CD4-positive, alpha-beta T cell treated with Interleukin-15 for 4 hours (primary cell): ENCODE measurements at regions not wholly inside any gene's neighbourhood (a gene's known extent, or its start where the extent isn't known, plus 50 kb on each side); places are given as distances from the start of the nearest gene placed in this dataset.

Experiments
- DNase-seq: peaks from one replicate; pipeline ENCODE4 v3.0.0-alpha.2; 2020; ENCODE audit warnings: low spot score

GRCh38 chr5:158644301-158644700, 455.4 kb downstream of the EBF1 start:
- DNase-seq = no peak

GRCh38 chr5:158643840-158644239, 455.9 kb downstream of the EBF1 start:
- no peak for DNase-seq

GRCh38 chr5:158642879-158643278, 456.8 kb downstream of the EBF1 start:
- no peak for DNase-seq

GRCh38 chr5:158641016-158641415, 458.7 kb downstream of the EBF1 start:
- no peak for DNase-seq

- DNase-seq = no peak
Measured at GRCh38 chr5:158640593-158640980, 459.1 kb downstream of the EBF1 start.

GRCh38 chr5:158639881-158640592, 459.7 kb downstream of the EBF1 start:
- DNase-seq = no peak

- no peak for DNase-seq
Measured at GRCh38 chr5:158638396-158638795, 461.3 kb downstream of the EBF1 start.

DNA sequence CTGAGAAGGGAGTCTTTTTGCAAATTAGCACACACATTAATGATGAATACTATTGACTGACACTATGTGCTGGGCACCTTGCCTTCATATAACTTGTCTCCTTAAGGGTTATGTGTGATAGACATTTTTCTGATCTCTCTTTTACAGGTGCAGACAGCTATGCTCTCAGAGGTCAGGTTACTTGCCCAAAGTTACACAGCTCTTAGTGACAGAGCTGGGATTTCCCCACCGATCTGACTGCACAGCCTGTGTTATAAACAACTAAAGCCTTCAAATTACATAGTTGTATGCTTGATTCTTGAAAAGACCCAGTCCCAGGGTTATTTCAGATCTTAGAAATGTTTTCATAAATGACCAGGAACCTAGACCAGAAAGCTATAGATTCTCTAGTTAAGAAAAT, 462.7 kb downstream of the EBF1 start:
- DNase-seq = no peak

GRCh38 chr5:158635565-158635964, 464.2 kb downstream of the EBF1 start:
- no peak for DNase-seq

DNA sequence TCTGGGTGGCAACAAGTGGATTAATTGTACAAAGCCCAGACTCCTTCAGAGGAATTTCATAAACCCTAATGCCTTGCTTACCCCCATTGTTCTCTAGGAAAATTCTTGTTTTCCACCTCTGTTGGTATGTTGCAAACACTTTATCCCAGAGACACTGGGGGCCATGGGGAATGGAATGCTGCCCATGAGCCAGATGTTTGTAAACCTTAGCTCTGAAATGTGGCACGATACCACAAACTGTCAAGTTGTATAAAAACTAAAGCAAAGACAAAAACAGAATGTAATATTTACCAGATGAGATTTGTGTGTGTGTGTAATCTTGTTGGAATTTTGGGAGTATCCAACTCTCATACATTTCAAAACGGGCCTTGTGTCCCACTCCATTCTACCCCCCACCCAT, 465.0 kb downstream of the EBF1 start:
- no peak for DNase-seq

- DNase-seq = no peak
Measured at GRCh38 chr5:158629591-158630312, 470.0 kb downstream of the EBF1 start.

DNA sequence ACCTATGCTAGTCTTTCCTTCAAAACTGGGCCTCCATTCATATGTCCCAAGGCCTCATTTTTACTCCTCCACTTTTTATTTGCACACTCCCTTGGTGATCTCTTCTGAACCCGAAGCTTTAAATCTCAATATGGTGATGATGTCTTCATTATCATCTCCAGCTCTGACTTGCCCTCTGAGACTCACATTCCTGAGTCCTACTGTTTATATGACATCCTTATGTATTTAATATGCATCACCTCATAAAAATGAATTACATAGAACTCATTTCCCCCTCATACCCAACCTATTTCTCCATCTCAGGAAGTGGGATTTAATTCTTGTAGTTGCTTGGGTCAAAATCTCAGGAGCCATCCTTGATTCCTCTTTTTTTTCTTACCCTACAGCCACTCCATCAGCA, 473.0 kb downstream of the EBF1 start:
- DNase-seq = no peak

DNA sequence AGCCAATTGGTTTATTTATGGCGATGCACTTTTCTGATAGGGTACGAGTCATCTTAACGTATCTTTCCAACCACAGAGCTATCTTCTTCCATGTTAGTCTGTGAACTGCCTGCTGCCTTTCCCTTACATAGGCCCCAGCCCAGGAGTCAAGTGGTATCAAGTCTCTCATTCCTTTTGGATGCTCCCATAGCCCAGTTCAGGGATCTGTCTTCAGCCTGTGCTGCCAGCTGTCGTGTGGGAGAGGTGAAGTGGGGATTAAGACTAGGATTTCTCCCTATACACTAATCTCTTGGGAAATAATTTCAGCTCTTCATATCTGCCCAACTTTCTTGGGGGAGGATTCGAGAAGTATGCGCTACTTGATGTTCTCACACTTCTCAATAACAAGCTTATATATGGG, 475.7 kb downstream of the EBF1 start:
- DNase-seq = no peak

- DNase-seq = no peak
Measured at GRCh38 chr5:158621391-158621790, 478.3 kb downstream of the EBF1 start.

GRCh38 chr5:158619083-158619788, 480.5 kb downstream of the EBF1 start:
- no peak for DNase-seq

- DNase-seq = no peak
Measured at GRCh38 chr5:158618256-158618655, 481.5 kb downstream of the EBF1 start.

GRCh38 chr5:158616707-158617106, 483.0 kb downstream of the EBF1 start:
- DNase-seq = no peak

- no peak for DNase-seq
Measured at GRCh38 chr5:158614951-158615350, 484.8 kb downstream of the EBF1 start.

- no peak for DNase-seq
Measured at GRCh38 chr5:158611581-158611980, 488.1 kb downstream of the EBF1 start.

GRCh38 chr5:158610051-158610415, 489.7 kb downstream of the EBF1 start:
- DNase-seq = no peak

DNA sequence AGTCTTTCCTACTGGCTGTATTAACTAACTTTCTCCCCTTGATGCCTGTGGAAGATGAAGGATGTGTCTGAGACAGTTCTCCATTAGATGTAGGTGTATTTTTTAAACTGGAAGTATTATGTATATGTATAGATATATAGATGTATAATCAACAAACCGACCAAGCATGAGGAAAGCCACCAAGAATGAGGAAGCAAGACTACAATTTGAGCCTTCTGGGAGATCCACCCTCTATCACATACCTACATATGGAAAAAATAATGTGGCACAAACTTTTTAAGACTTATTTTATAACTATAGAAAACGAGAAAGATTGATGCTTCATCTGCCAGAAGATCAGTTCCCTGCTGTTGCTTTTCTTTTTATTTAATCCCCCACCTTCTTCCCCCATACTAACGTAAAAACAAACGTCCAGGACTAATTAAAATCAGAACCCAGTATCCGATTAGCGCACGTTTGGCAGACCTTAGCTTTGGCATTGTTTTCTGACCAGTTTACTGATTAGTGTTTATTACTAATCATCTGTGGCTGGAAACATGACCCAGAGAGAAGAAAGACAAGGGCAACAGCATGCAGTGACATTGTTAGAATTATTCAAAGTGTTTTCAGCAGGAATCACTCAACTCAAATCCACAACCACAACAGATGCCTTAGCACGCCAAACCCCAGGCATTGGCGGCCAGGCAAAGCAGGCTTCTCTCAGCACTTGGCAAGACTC, 490.2 kb downstream of the EBF1 start:
- no peak for DNase-seq

DNA sequence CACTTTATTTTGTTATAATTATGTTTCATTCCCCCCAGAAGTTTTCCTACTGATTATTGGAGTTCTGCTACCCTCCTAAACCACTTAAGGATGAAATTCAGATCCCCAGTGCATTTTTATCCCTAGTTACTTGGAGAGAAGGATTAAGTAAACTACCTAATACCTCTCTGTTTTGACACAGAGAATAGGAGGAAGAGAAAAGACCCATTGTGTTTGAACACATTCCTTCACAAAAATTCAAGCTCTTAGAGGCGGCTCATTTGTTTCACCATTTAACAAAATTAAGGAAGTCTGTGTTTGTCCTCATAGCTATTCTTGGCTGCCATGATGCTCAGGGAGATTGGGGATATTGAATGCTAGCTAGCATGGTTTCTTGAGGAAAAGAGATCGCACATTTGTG, 492.6 kb downstream of the EBF1 start:
- DNase-seq = no peak

DNA sequence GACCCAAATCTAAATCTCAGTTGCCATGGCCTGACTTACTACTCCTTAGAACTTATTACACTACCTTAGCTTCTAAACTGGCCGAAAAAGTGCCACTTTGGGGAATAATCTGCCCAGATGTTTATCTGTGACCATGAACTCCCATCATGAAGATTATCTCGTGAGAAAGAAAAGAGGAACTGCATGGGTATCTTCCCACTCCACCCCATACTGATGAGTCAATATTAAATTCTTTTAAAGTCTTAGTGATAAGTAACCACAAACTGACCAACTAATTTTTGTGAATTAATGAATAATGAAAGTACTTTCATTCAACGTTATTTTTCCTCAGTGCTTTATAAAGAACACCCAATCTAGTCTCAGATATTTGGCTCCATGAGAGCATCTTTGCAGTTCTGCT, 493.5 kb downstream of the EBF1 start:
- DNase-seq = no peak
